Activated naive CD4-positive, alpha-beta T cell treated with anti-CD3 and anti-CD28 coated beads, Interleukin-2, amount 50 U/mL, for 72 hours (primary cell): ENCODE measurements at regions not wholly inside any gene's neighbourhood (a gene's known extent, or its start where the extent isn't known, plus 50 kb on each side); places are given as distances from the start of the nearest gene placed in this dataset.
"Not testable (repeated sequence)": the region's sequence is repeated elsewhere in the genome, so short reads cannot be mapped to it uniquely, and the experiment has no call there.

Experiments
- ATAC-seq, 2 donors: fragments of 150-1000 bp; cut with Tn5 transposase; 2 replicates each; pipeline ENCODE4 v1.10.0; 2021; ENCODE audit warnings: mild to moderate bottlenecking in 2 of 2, moderate library complexity in 2 of 2
- DNase-seq, 2 donors: peaks; one replicate each; pipeline ENCODE4 v3.0.0; 2021 to 2022; ENCODE audit warnings: low spot score in 2 of 2
- H3K27ac Mint-ChIP-seq, 2 donors: one replicate each; pipeline ENCODE4 v1.8.0; 2022; ENCODE audit warnings: mild to moderate bottlenecking in 2 of 2, mixed read lengths in 2 of 2
- H3K36me3 Mint-ChIP-seq, 2 donors: one replicate each; pipeline ENCODE4 v1.8.0; 2022; ENCODE audit warnings: mixed read lengths in 2 of 2
- H3K9me3 Mint-ChIP-seq, 2 donors: one replicate each; pipeline ENCODE4 v1.8.0; 2022; ENCODE audit warnings: mixed read lengths in 2 of 2

DNA sequence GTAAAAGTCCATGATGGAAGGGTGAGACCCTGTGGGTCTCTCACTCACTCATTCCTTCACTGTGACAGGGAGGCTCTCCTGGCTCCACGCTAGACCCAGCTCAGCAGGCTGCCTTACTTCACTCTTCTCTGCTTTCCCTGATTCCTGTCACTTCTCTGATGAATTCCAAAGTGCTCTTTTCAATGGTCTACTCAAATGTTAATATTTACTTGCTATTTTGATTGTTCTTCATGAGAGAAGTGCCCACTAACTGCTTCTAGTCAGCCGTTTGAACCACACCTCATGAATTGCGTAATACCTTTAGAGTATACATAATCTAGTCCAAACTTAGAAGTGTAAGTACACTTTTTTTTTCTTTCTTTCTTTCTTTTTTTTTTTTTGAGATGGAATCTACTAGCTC is 1350.2 kb upstream of the RAG2 start:
- Mint-ChIP-seq H3K27ac (no peak overlapping the region), H3K9me3 (peaks cover 10 to 20% of the 10 kb centered on the region in 2 donors), H3K36me3 (no peaks in the 10 kb centered on the region)
- DNase-seq: no peak
- ATAC-seq: no peak

DNA sequence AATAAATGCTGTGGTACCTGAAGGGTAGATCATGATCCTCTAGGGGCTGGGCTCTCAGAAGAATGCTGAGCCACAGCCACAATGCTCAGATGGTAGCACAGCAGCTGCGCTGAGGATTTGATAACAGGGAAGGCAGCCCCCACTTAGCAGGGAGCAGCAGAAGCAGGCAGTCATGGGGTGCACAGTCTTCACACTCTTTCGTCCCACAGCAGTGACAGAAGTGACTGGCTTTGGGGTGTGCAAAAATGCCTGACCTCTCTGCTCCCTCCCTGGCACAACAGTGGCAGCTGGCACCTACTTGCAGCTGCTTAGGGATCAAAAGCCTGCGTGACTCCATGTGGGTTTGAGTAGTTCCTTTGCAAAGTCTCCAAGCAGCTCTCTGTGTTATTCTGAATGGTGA is 1349.8 kb upstream of the RAG2 start:
- no peak for DNase-seq
- Mint-ChIP-seq H3K36me3 (no peaks in the 10 kb centered on the region), H3K9me3 (peaks cover 10 to 24% of the 10 kb centered on the region in 2 donors), H3K27ac (no peak overlapping the region)
- no peak for ATAC-seq

DNA sequence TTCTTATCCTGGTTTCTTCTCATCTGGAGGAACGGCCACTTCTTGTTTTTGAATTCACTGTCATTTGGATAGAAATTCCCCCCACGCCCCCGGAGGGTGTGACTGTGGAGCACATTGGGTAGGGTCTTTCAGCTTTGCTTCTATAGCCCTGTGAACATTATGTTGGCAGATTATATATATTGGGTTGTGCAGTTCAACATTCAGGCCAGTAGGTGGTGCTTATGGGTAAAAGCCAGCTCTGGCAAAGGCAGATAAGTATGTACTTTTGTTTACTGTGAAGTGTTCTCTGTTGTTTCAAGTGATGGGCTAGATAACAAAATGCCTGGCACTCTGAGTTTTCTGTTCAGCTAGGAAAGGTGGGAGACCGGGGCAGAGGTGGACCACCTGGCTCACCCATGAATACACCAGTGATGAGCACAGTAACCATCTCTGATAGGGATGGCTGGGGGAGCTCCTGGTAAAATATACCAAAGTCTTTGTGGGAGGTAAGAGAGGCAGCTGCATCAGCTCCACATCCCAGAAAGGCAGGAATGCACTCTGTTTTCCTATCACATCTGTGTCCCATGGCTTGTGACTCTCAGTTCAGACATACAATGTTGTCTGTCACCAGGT is 1348.2 kb upstream of the RAG2 start:
- H3K36me3 Mint-ChIP-seq: no peaks in the 10 kb centered on the region
- peaks cover 10 to 22% of the 10 kb centered on the region in 2 donors for H3K9me3 Mint-ChIP-seq
- DNase-seq: no peak
- ATAC-seq: no peak
- no peak overlapping the region for H3K27ac Mint-ChIP-seq

DNA sequence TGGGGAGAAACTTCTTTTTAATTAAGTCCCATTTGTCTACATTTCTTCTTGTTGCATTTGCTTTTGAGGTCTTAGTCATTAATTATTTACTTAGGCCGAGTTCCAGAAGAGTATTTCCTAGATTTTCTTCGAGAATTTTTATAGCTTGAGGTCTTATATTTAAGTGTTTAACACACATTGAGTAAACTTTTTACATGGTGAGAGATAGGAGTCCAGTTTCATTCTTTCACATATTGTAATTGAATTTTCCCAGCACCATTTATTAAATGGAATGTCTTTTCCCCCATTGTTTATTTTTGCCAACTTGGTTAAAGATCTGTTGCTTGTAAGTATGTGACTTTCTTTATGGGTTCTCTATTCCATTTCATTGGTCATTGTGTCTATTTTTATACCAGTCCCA is 1344.0 kb upstream of the RAG2 start:
- Mint-ChIP-seq H3K9me3 (peaks cover 0 to 17% of the 10 kb centered on the region in 2 donors), H3K27ac (no peak overlapping the region), H3K36me3 (no peaks in the 10 kb centered on the region)
- DNase-seq (no peak), ATAC-seq (no peak)

DNA sequence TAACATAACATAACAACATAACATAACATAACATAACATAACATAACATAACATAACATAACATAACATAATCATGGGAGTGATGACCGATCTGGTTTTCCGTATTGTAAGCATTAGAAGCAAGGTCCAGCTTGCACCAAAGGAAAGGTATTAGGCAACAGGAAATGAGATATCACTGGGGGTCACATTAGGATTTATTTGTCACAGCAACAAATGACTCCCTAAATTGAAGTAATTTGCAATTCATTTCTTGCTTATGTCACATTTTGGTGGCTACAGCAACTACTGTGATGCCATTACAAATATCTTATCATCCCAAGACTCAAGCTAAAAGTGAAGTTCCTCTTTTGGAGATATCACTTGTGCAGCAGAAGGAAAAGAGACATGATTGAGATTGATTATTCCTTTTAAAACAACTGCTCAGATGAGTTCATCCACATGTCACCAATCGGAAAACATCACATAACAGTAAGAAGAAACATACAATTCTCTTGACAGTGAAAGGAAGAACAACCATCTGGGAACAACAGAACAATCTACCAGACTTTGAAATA is 1331.1 kb upstream of the RAG2 start:
- ATAC-seq: no peak
- Mint-ChIP-seq H3K9me3 (peaks cover 7 to 8% of the 10 kb centered on the region in 2 donors), H3K36me3 (no peaks in the 10 kb centered on the region), H3K27ac (no peak overlapping the region)
- no peak for DNase-seq

DNA sequence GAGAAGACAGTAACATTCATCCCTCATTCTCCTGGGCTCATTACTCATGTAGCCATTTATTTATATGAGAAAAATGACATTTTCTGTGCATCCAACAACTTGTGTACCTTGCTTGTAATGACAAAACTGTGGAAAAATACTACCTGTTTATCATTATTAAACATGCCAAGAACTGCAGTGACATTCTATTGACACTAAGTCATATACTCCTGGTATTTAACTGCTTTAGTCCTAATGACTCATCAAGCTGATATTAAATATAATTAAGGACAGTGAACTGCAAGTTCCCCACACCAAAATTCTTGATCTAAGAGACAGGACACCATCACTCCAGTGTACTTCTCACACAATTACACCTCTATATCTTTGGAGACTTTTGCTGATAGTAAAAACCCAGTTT is 1328.7 kb upstream of the RAG2 start:
- H3K27ac Mint-ChIP-seq: no peak overlapping the region
- H3K9me3 Mint-ChIP-seq: peaks cover 6 to 7% of the 10 kb centered on the region in 2 donors
- no peak for ATAC-seq
- DNase-seq: no peak
- no peaks in the 10 kb centered on the region for H3K36me3 Mint-ChIP-seq

DNA sequence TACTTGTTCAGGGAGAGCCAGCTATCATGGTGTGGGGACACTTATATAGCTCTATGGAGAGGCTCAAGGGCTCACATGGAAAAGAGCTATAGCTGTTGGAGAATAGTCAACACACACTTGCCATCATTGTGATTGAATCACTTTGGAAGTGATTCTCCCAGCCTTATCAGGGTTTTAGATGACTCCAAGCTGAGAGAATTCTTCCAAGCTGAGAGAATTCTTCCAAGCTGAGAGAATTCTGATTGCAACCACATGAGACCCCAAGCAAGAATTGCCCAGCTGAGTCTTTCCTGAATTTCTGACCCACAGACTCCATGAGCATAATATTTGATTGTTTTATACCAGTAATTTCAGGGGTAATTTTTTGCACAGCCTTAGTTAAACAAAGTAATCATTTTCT is 1318.3 kb upstream of the RAG2 start:
- peaks cover 7 to 13% of the 10 kb centered on the region in 2 donors for H3K9me3 Mint-ChIP-seq
- H3K36me3 Mint-ChIP-seq: no peaks in the 10 kb centered on the region
- H3K27ac Mint-ChIP-seq: no peak overlapping the region
- DNase-seq (no peak), ATAC-seq (no peak)

DNA sequence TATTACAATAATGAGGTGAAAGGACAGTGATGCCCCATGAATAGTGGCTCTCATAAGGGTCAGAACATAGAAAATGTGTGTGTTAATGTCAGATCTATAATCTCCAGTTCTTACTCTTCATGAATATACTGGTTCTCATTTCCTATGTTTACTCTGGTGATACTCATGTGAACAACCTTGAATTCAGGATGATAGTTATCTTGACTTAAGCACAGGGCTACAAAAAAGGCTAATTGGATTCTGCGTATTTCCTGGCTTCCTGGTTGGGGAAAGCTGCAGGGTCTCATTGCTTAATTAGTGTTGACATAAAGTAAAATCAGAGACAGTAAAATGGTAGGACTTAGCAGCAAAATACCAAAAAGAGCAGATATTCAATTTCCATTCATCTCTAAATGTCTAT is 1316.8 kb upstream of the RAG2 start:
- no peak overlapping the region for H3K27ac Mint-ChIP-seq
- DNase-seq (no peak), ATAC-seq (no peak)
- no peaks in the 10 kb centered on the region for H3K36me3 Mint-ChIP-seq
- peaks cover 6 to 19% of the 10 kb centered on the region in 2 donors for H3K9me3 Mint-ChIP-seq

DNA sequence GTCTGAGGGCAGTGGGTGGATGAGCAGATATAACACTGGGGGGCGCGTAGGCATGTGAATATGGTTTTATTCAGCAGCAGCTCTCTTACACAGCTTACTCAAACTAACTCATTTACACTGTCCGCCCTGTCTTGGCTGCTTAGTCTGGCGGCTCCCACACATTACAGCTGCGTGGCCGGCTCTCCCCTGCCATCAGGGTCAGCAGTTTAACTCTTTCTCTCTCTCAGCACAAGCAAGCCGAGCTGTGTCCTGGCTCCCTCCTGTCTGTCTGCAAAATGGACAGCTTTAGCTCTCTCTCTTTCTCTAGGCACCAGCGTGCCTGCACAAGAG is 1310.1 kb upstream of the RAG2 start:
- Mint-ChIP-seq H3K27ac (no peak overlapping the region), H3K36me3 (peaks cover 5 to 8% of the 10 kb centered on the region in 2 donors), H3K9me3 (peaks cover 9 to 20% of the 10 kb centered on the region in 2 donors)
- DNase-seq (no peak), ATAC-seq (no peak)

DNA sequence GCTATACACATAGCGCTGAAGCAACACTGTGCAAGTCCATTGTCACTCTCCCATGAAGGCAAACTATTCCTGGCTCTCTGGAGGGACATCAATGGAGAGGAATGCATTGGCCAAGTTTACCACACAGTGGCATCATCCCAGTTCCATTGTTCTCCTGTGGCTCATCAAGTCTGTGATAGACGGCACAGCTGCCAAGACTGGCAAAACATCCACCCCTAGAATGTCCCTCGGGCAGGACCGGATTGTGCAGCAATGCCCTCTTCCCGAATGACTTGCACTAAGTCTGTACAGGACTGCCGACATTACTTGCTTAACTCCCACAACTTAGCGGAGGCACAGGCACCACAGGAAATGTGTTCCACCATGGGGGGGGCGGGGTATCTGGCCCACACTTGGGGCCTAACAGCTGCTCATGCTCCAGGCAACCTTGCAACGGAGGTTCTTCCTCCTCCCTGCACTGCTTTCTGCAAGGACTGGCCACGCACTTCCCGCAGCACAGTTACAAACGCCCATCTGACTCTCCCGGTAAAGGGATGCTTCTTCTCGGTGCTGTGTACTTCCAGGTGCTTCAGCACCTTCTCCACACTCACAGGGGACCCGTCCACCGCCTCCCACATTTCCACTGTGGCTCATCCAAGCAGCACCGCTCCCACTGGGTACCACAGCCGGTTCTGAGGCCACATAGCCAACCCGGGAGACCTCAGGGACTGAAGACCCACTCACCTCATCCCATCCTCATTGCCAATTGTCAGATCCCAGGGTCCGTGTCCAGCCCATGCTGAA is 1309.6 kb upstream of the RAG2 start:
- peaks cover 5 to 8% of the 10 kb centered on the region in 2 donors for H3K36me3 Mint-ChIP-seq
- no peak for DNase-seq
- H3K27ac Mint-ChIP-seq: no peak overlapping the region
- H3K9me3 Mint-ChIP-seq: peaks cover 9 to 20% of the 10 kb centered on the region in 2 donors
- no peak for ATAC-seq

DNA sequence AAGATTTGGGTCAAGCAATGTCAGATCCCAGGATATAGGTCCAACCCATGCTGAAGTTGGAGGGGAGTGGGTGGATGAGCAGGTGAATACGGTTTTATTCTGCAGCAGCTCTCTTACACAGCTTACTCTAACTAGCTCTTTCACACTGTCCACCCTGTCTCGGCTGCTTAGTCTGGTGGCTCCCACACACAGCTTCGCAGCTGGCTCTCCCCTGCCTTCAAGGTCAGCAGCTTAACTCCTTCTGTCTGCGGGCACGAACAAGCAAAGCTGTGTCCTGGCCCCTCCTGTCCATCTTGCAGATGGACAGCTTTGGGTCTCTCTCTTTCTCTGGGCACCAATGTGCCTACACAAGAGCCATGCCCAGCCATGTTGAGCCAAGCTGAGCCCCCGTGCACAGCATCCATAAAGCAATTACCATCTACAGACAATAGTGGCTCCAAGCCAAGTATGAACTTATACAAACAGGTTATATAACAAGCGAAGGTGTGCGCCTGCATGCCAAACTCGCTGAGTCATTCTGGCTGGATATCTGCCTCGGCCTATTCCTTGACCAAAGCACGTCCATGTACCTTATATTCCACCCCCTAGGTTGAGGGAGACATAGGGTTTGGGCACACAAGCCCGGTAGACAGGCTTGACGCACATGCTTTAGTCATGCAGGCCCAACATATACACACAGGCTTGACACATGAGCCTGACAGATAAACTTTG is 1307.8 kb upstream of the RAG2 start:
- ATAC-seq (no peak), DNase-seq (no peak)
- peaks cover 9 to 21% of the 10 kb centered on the region in 2 donors for H3K9me3 Mint-ChIP-seq
- no peak overlapping the region for H3K27ac Mint-ChIP-seq
- H3K36me3 Mint-ChIP-seq: peaks cover 5 to 8% of the 10 kb centered on the region in 2 donors

DNA sequence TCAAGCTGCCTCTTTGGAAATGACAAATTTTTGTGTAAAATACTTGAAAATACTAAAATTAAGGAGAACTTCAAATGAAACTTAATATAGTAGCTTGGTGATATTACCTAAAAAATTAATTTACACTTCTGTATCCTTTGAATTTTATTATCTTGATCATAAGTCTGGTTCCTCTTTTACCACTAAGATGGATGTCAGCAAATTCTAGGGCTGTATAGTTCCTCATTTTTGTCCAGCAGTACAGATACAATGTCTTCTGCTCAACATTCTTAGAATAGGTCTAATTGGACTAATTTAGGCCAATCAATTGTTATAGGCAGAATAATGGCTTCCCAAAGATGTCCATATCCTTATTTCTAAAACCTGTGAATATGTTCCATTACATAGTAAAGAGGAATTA is 1298.0 kb upstream of the RAG2 start:
- Mint-ChIP-seq H3K9me3 (peaks cover 22 to 27% of the 10 kb centered on the region in 2 donors), H3K27ac (no peak overlapping the region), H3K36me3 (no peaks in the 10 kb centered on the region)
- DNase-seq (no peak), ATAC-seq (no peak)

DNA sequence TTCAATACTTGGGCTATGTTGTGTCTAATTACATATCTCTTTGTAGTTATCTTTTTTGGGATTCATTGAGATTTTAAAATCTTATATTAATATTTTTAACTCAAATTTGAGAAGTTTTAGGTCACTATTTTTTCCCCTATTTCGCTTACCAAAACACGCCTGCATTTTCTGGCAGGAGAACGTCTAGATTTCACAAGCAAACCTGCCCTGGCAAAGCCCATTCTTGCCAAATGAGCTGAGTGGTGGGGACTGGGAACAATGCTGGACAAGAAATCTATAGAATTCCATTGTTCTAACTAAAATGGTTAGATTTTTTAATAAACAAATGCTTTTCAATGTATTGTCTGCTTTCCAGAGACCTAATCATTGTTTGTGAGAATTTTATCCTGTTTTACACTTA is 1283.7 kb upstream of the RAG2 start:
- no peak for DNase-seq
- H3K27ac Mint-ChIP-seq: no peak overlapping the region
- no peak for ATAC-seq
- H3K36me3 Mint-ChIP-seq: no peaks in the 10 kb centered on the region
- peaks cover 0 to 6% of the 10 kb centered on the region in 2 donors for H3K9me3 Mint-ChIP-seq

DNA sequence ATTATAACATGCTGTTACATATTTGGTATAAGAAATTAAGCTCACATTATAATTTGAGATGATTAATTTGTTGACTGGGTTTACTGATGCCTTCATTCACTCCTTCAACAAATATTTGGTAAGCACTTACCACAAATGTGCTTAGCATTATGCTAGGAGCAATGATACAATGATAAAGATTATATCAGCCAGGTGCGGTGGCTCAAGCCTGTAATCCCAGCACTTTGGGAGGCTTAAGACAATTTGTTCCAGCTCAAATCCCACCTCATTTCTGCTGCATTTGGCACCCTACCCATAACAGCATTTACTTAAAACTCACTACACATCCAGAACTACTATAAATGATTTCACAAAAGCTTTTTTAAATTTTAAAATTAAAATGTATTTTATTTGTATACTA is 1263.6 kb upstream of the RAG2 start:
- no peak for ATAC-seq
- DNase-seq: no peak
- Mint-ChIP-seq H3K9me3 (peaks cover 0 to 8% of the 10 kb centered on the region in 2 donors), H3K36me3 (no peaks in the 10 kb centered on the region), H3K27ac (no peak overlapping the region)

DNA sequence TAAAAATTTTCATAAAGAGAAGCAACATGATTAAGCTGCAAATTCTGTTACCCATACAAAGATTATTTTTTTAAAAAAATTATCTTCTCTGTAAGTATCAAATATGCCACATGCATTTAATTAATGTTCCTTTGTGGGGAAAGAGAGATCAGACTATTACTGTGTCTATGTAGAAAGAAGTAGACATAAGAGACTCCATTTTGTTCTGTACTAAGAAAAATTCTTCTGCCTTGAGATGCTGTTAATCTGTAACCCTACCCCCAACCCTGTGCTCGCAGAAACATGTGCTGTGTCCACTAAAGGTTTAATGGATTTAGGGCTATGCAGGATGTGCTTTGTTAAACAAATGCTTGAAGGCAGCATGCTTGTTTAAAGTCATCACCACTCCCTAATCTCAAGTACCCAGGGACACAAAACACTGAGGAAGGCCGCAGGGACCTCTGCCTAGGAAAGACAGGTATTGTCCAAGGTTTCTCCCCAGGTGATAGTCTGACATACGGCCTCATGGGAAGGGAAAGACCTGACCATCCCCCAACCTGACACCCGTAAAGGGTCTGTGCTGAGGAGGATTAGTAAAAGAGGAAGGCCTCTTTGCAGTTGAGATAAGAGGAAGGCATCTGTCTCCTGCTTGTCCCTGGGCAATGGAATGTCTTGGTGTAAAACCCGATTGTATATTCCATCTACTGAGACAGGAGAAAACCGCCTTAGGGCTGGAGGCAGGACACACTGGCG is 1260.9 kb upstream of the RAG2 start:
- peaks cover 10 to 12% of the 10 kb centered on the region in 2 donors for H3K9me3 Mint-ChIP-seq
- not testable (repeated sequence) for ATAC-seq, H3K27ac Mint-ChIP-seq

DNA sequence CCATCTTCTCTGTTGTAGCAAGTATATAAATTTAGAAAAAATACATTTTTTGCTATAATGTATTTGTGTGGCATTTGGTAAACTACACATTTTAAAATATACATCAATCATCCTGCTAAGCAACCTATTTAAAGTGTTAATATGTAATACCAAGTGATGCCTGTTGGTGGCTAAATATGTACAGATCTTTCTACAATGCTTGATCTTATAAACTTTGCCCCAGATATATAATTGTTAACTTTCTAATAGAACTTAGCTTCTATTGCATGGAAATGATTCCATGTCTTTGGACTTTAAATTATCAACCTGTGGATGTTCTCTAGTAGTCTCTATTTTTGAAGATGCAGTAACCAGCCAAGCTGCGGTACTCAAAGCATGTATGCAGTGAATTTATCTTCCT is 1260.4 kb upstream of the RAG2 start:
- no peak overlapping the region for H3K27ac Mint-ChIP-seq
- DNase-seq: no peak
- no peaks in the 10 kb centered on the region for H3K36me3 Mint-ChIP-seq
- no peak for ATAC-seq
- H3K9me3 Mint-ChIP-seq: peaks cover 10 to 12% of the 10 kb centered on the region in 2 donors

More for the DNA sequence above, 1260.9 kb upstream of the RAG2 start:
- H3K36me3 Mint-ChIP-seq, DNase-seq: not testable (repeated sequence)

DNA sequence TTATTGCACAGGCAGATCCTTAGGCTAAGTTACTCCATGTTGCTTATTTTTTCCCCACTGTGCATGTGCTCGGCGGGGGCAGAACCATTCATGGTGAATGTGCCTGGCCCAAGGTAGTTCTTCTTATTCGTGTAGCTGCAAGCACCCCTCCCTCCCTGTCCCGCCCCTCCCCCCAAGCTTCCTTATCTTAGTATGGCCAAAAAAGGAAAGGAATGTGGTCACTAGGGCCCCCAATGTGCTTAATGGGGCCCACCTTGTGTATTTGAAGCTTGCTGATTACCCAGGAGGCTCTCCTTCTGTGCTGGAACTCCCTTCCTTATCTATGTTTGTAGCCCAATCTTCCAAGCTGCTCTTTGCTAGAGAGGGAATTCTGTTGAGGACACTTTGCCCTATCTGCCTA is 1259.7 kb upstream of the RAG2 start:
- no peak for ATAC-seq
- Mint-ChIP-seq H3K27ac (no peak overlapping the region), H3K9me3 (peaks cover 10 to 12% of the 10 kb centered on the region in 2 donors), H3K36me3 (no peaks in the 10 kb centered on the region)
- DNase-seq: no peak
